Activated T-cell treated with anti-CD3 and anti-CD28 coated beads, Interleukin-2, amount 50 U/mL, for 72 hours (primary cell): ENCODE measurements at regions not wholly inside any gene's neighbourhood (a gene's known extent, or its start where the extent isn't known, plus 50 kb on each side); places are given as distances from the start of the nearest gene placed in this dataset.

Source experiments
- ATAC-seq, 2 donors: fragments of 150-1000 bp; cut with Tn5 transposase; replicated peaks in 1 of 2; 2 replicates each; pipeline ENCODE4 v1.10.0; 2021; ENCODE audit warnings: moderate library complexity in 2 of 2, mild to moderate bottlenecking in 1 of 2
- DNase-seq, 2 donors: peaks; one replicate each; pipeline ENCODE4 v3.0.0; 2021 to 2022; ENCODE audit warnings: mixed read lengths in 1 of 2
- H3K27ac Mint-ChIP-seq: one replicate; pipeline ENCODE4 v1.8.0; 2022; ENCODE audit warnings: mild to moderate bottlenecking, moderate library complexity, mixed read lengths
- H3K27me3 Mint-ChIP-seq: one replicate; pipeline ENCODE4 v1.8.0; 2022; ENCODE audit warnings: low read depth, mixed read lengths
- H3K36me3 Mint-ChIP-seq, 2 donors: one replicate each; pipeline ENCODE4 v1.8.0; 2022; ENCODE audit warnings: mixed read lengths in 2 of 2, mild to moderate bottlenecking in 1 of 2; ENCODE audit not compliant: insufficient read depth in 2 of 2
- H3K4me1 Mint-ChIP-seq: one replicate; pipeline ENCODE4 v1.8.0; 2022; ENCODE audit warnings: low read depth, mixed read lengths
- H3K4me3 Mint-ChIP-seq, 2 donors: one replicate each; pipeline ENCODE4 v1.8.0; 2022; ENCODE audit warnings: mild to moderate bottlenecking in 2 of 2, mixed read lengths in 2 of 2, moderate library complexity in 2 of 2
- H3K9me3 Mint-ChIP-seq, 2 donors: one replicate each; pipeline ENCODE4 v1.8.0; 2022; ENCODE audit warnings: mixed read lengths in 2 of 2

GRCh38 chr5:57850109-57850508 lies 367.5 kb upstream of the ACTBL2 start:
- Mint-ChIP-seq H3K27ac (no peak overlapping the region), H3K4me1 (no peaks in the 10 kb centered on the region), H3K9me3 (no peaks in the 10 kb centered on the region), H3K4me3 (no peak overlapping the region), H3K36me3 (no peaks in the 10 kb centered on the region), H3K27me3 (no peaks in the 10 kb centered on the region)
- DNase-seq (no peak), ATAC-seq (no peak)

GRCh38 chr5:57845025-57845424 lies 362.4 kb upstream of the ACTBL2 start:
- Mint-ChIP-seq H3K27ac (no peak overlapping the region), H3K27me3 (peaks cover 15% of the 10 kb centered on the region)

GRCh38 chr5:57844410-57844809 lies 361.8 kb upstream of the ACTBL2 start:
- DNase-seq (no peak), ATAC-seq (no peak)
- H3K27me3 Mint-ChIP-seq = peaks cover 20% of the 10 kb centered on the region
- H3K9me3 Mint-ChIP-seq = no peaks in the 10 kb centered on the region
- H3K4me3 Mint-ChIP-seq = no peak overlapping the region
- no peak overlapping the region for H3K27ac Mint-ChIP-seq
- no peaks in the 10 kb centered on the region for H3K4me1 Mint-ChIP-seq
- no peaks in the 10 kb centered on the region for H3K36me3 Mint-ChIP-seq

More at GRCh38 chr5:57845025-57845424, 362.4 kb upstream of the ACTBL2 start:
- no peaks in the 10 kb centered on the region for H3K36me3 Mint-ChIP-seq
- H3K4me3 Mint-ChIP-seq = no peak overlapping the region
- no peak for DNase-seq
- no peaks in the 10 kb centered on the region for H3K4me1 Mint-ChIP-seq
- no peak for ATAC-seq
- H3K9me3 Mint-ChIP-seq = no peaks in the 10 kb centered on the region

- DNase-seq (no peak), ATAC-seq (no peak)
- Mint-ChIP-seq H3K9me3 (no peaks in the 10 kb centered on the region), H3K36me3 (no peaks in the 10 kb centered on the region), H3K27me3 (peaks cover 28% of the 10 kb centered on the region), H3K27ac (no peak overlapping the region), H3K4me1 (no peaks in the 10 kb centered on the region), H3K4me3 (no peak overlapping the region)
Observed at GRCh38 chr5:57843059-57843367, 360.4 kb upstream of the ACTBL2 start.

GRCh38 chr5:57842364-57843058 lies 359.9 kb upstream of the ACTBL2 start:
- DNase-seq = no peak
- Mint-ChIP-seq H3K9me3 (no peaks in the 10 kb centered on the region), H3K4me1 (no peaks in the 10 kb centered on the region), H3K27ac (no peak overlapping the region), H3K27me3 (peaks cover 28% of the 10 kb centered on the region), H3K36me3 (no peaks in the 10 kb centered on the region), H3K4me3 (no peak overlapping the region)
- no peak for ATAC-seq

- Mint-ChIP-seq H3K4me1 (no peaks in the 10 kb centered on the region), H3K4me3 (no peak overlapping the region), H3K27me3 (peaks cover 28% of the 10 kb centered on the region), H3K9me3 (no peaks in the 10 kb centered on the region), H3K27ac (no peak overlapping the region), H3K36me3 (no peaks in the 10 kb centered on the region)
- no peak for ATAC-seq
- no peak for DNase-seq
Observed at GRCh38 chr5:57841676-57842363, 359.2 kb upstream of the ACTBL2 start.

- no peaks in the 10 kb centered on the region for H3K9me3 Mint-ChIP-seq
- H3K36me3 Mint-ChIP-seq = no peaks in the 10 kb centered on the region
- no peaks in the 10 kb centered on the region for H3K4me1 Mint-ChIP-seq
- H3K4me3 Mint-ChIP-seq = no peak overlapping the region
- DNase-seq = no peak
- peaks cover 28% of the 10 kb centered on the region for H3K27me3 Mint-ChIP-seq
- no peak overlapping the region for H3K27ac Mint-ChIP-seq
- ATAC-seq = no peak
Observed at GRCh38 chr5:57839437-57840079, 356.9 kb upstream of the ACTBL2 start.

GRCh38 chr5:57839025-57839424 lies 356.4 kb upstream of the ACTBL2 start:
- Mint-ChIP-seq H3K27me3 (peaks cover 28% of the 10 kb centered on the region), H3K9me3 (no peaks in the 10 kb centered on the region), H3K27ac (no peak overlapping the region), H3K36me3 (no peaks in the 10 kb centered on the region), H3K4me3 (no peak overlapping the region), H3K4me1 (no peaks in the 10 kb centered on the region)
- no peak for ATAC-seq
- DNase-seq = no peak

GRCh38 chr5:57836921-57837320 lies 354.3 kb upstream of the ACTBL2 start:
- no peak for DNase-seq
- Mint-ChIP-seq H3K4me1 (no peaks in the 10 kb centered on the region), H3K4me3 (no peak overlapping the region), H3K9me3 (no peaks in the 10 kb centered on the region), H3K27me3 (peaks cover 23% of the 10 kb centered on the region), H3K36me3 (no peaks in the 10 kb centered on the region), H3K27ac (no peak overlapping the region)
- no peak for ATAC-seq

- H3K27ac Mint-ChIP-seq = no peak overlapping the region
- no peaks in the 10 kb centered on the region for H3K9me3 Mint-ChIP-seq
- DNase-seq = no peak
- H3K27me3 Mint-ChIP-seq = peaks cover 17% of the 10 kb centered on the region
- no peaks in the 10 kb centered on the region for H3K4me1 Mint-ChIP-seq
- ATAC-seq = no peak
- no peaks in the 10 kb centered on the region for H3K36me3 Mint-ChIP-seq
- H3K4me3 Mint-ChIP-seq = no peak overlapping the region
Observed at GRCh38 chr5:57836331-57836730, 353.7 kb upstream of the ACTBL2 start.

- H3K27me3 Mint-ChIP-seq = peaks cover 13% of the 10 kb centered on the region
- H3K9me3 Mint-ChIP-seq = no peaks in the 10 kb centered on the region
- H3K36me3 Mint-ChIP-seq = no peaks in the 10 kb centered on the region
- no peak overlapping the region for H3K27ac Mint-ChIP-seq
- no peak overlapping the region for H3K4me3 Mint-ChIP-seq
- no peaks in the 10 kb centered on the region for H3K4me1 Mint-ChIP-seq
- DNase-seq = no peak
- ATAC-seq = no peak
Observed at GRCh38 chr5:57834829-57835608, 352.4 kb upstream of the ACTBL2 start.

GRCh38 chr5:57833489-57833888 lies 350.9 kb upstream of the ACTBL2 start:
- no peak overlapping the region for H3K27ac Mint-ChIP-seq
- no peaks in the 10 kb centered on the region for H3K4me1 Mint-ChIP-seq
- no peak overlapping the region for H3K4me3 Mint-ChIP-seq
- no peaks in the 10 kb centered on the region for H3K9me3 Mint-ChIP-seq
- DNase-seq (no peak), ATAC-seq (no peak)
- H3K27me3 Mint-ChIP-seq = peaks cover 3% of the 10 kb centered on the region
- H3K36me3 Mint-ChIP-seq = no peaks in the 10 kb centered on the region

- DNase-seq = no peak
- ATAC-seq = no peak
- no peaks in the 10 kb centered on the region for H3K4me1 Mint-ChIP-seq
- no peaks in the 10 kb centered on the region for H3K27me3 Mint-ChIP-seq
- H3K27ac Mint-ChIP-seq = no peak overlapping the region
- no peaks in the 10 kb centered on the region for H3K9me3 Mint-ChIP-seq
- H3K4me3 Mint-ChIP-seq = no peak overlapping the region
- H3K36me3 Mint-ChIP-seq = no peaks in the 10 kb centered on the region
Observed at GRCh38 chr5:57832875-57833274, 350.3 kb upstream of the ACTBL2 start.
